Stimulated activated CD4-positive, alpha-beta T cell treated with anti-CD3 and anti-CD28 coated beads, TNF-alpha, amount 100 ng/mL, for 48 hours (primary cell): ENCODE measurements at regions not wholly inside any gene's neighbourhood (a gene's known extent, or its start where the extent isn't known, plus 50 kb on each side); places are given as distances from the start of the nearest gene placed in this dataset.
"Not testable (repeated sequence)": the region's sequence is repeated elsewhere in the genome, so short reads cannot be mapped to it uniquely, and the experiment has no call there.

ENCODE experiments used
- DNase-seq, 3 donors: peaks; one replicate each; pipeline ENCODE4 v3.0.0-alpha.2; 2020; ENCODE audit warnings: low read depth in 3 of 3

- no peak for DNase-seq
These were observed 227.8 kb downstream of the PTGER3 start for GRCh38 chr1:70819785-70820184.

- DNase-seq, result no peak
These were observed 227.2 kb downstream of the PTGER3 start for GRCh38 chr1:70820396-70820795.

- no peak for DNase-seq
These were observed 226.6 kb downstream of the PTGER3 start for GRCh38 chr1:70820995-70821394.

- DNase-seq, result no peak
These were observed 221.2 kb downstream of the PTGER3 start for GRCh38 chr1:70826428-70826827.

GRCh38 chr1:70827030-70827429, 220.6 kb downstream of the PTGER3 start:
- DNase-seq, result no peak

GRCh38 chr1:70828177-70828576, 219.4 kb downstream of the PTGER3 start:
- no peak for DNase-seq

- DNase-seq, result not testable (repeated sequence)
These were observed 213.3 kb downstream of the PTGER3 start for GRCh38 chr1:70834365-70834764.

GRCh38 chr1:70836456-70836855, 211.2 kb downstream of the PTGER3 start:
- DNase-seq, result no peak

- DNase-seq, result no peak
These were observed 207.2 kb downstream of the PTGER3 start for GRCh38 chr1:70840260-70840953.

GRCh38 chr1:70842562-70842961, 205.1 kb downstream of the PTGER3 start:
- DNase-seq, result no peak

- no peak for DNase-seq
These were observed 204.2 kb downstream of the PTGER3 start for GRCh38 chr1:70843452-70843851.

GRCh38 chr1:70847013-70847412, 200.6 kb downstream of the PTGER3 start:
- DNase-seq, result no peak

- DNase-seq, result no peak
These were observed 192.4 kb downstream of the PTGER3 start for GRCh38 chr1:70855203-70855602.

- DNase-seq, result no peak
These were observed 191.4 kb downstream of the PTGER3 start for GRCh38 chr1:70856201-70856600.

GRCh38 chr1:70863239-70863638, 184.4 kb downstream of the PTGER3 start:
- DNase-seq, result no peak

- DNase-seq, result no peak
These were observed 183.3 kb downstream of the PTGER3 start for GRCh38 chr1:70864302-70864701.

GRCh38 chr1:70866542-70867264, 180.9 kb downstream of the PTGER3 start:
- no peak for DNase-seq

- no peak for DNase-seq
These were observed 175.8 kb downstream of the PTGER3 start for GRCh38 chr1:70871790-70872189.

- no peak for DNase-seq
These were observed 173.6 kb downstream of the PTGER3 start for GRCh38 chr1:70874063-70874462.

GRCh38 chr1:70874818-70875217, 172.8 kb downstream of the PTGER3 start:
- no peak for DNase-seq

GRCh38 chr1:70877343-70877742, 170.3 kb downstream of the PTGER3 start:
- DNase-seq, result no peak

- no peak for DNase-seq
These were observed 159.7 kb downstream of the PTGER3 start for GRCh38 chr1:70887936-70888335.

- DNase-seq, result no peak
These were observed 158.9 kb downstream of the PTGER3 start for GRCh38 chr1:70888722-70889121.
